Aorta (tissue), 5 donors: ENCODE measurements at regions not wholly inside any gene's neighbourhood (a gene's known extent, or its start where the extent isn't known, plus 50 kb on each side); places are given as distances from the start of the nearest gene placed in this dataset.

ENCODE experiments used
- ATAC-seq: fragments of 200-7000 bp; cut with Tn5 transposase; one replicate; pipeline ENCODE4 v1.9.1; 2022; ENCODE audit warnings: moderate library complexity; ENCODE audit not compliant: low FRiP score
- DNase-seq, 2 donors: peaks; one replicate each; pipeline ENCODE4 v3.0.0-alpha.2; 2020
- H3K27ac ChIP-seq, 2 donors: one replicate each; pipeline ENCODE4 v1.5.1; 2013; ENCODE audit warnings: low read length in 2 of 2, mild to moderate bottlenecking in 2 of 2, moderate library complexity in 2 of 2, control low read depth in 1 of 2, inconsistent platforms in 1 of 2, low read depth in 1 of 2
- H3K27me3 ChIP-seq, 2 donors: one replicate each; pipeline ENCODE4 v1.6.1; 2013; ENCODE audit warnings: control low read depth in 1 of 2, low read length in 1 of 2, mild to moderate bottlenecking in 1 of 2, moderate library complexity in 1 of 2; ENCODE audit not compliant: insufficient read depth in 2 of 2, control insufficient read depth in 1 of 2
- H3K36me3 ChIP-seq, 2 donors: one replicate each; pipeline ENCODE4 v1.6.1; 2013; ENCODE audit warnings: control low read depth in 1 of 2, low read length in 1 of 2, mild to moderate bottlenecking in 1 of 2; ENCODE audit not compliant: insufficient read depth in 2 of 2, control insufficient read depth in 1 of 2
- H3K4me1 ChIP-seq, 2 donors: one replicate each; pipeline ENCODE4 v1.6.1; 2013; ENCODE audit warnings: low read length in 2 of 2, control low read depth in 1 of 2, mild to moderate bottlenecking in 1 of 2, moderate library complexity in 1 of 2; ENCODE audit not compliant: insufficient read depth in 2 of 2, control insufficient read depth in 1 of 2
- H3K4me3 ChIP-seq, 2 donors: one replicate each; pipeline ENCODE4 v1.5.1; 2013; ENCODE audit warnings: low read length in 2 of 2, control low read depth in 1 of 2, mild to moderate bottlenecking in 1 of 2
- H3K9me3 ChIP-seq: one replicate; pipeline ENCODE4 v1.6.1; 2013; ENCODE audit warnings: mild to moderate bottlenecking, low read length; ENCODE audit not compliant: control insufficient read depth
- WGBS, 2 donors: extraction: QIAGEN DNeasy Blood & Tissue Kit; methylation state at CpG; one replicate each; pipeline ENCODE4 v1.1.7; 2013; 5-methylcytosine and 5-hydroxymethylcytosine counted together
- intact Hi-C, 2 donors: fragments of 100-400 bp; cut with DNase I; formaldehyde crosslinking; loops; one replicate each; pipeline versions ENCODE4 v1.14.2 to v1.15.0; 2022
- donor health status: healthy with polysubstance abuse.
- donor health status: Bipolar disorder and iron deficiency.
- donor health status: DM: no; HTN: no; CAD: no.
- donor health status: DM: no; HTN: no; CAD: no.
- donor health status: DM: yes; HTN: yes; CAD: no.

DNA sequence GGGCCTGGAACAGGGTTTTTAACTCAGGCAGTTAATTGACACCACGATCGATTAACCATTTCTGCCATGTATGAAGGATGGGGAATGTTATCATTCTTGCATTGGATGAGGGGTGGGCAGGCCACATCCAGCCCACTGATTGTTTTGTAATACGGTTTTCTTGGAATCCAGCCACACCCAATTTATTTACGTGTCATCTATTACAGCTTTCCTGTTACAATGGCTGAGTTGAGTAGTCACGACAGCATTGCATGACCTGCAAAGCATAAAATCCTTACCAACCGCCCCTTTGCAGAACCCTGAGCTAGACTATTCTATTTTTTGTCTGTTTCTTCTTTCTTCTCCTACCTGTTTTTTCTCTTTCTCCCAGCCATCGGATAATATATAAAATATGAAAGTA lies 122.0 kb upstream of the STC2 start:
- Histone ChIP-seq H3K4me3 (no peak overlapping the region), H3K27me3 (no peaks in the 10 kb centered on the region), H3K36me3 (no peaks in the 10 kb centered on the region), H3K4me1 (no peaks in the 10 kb centered on the region), H3K9me3 (no peaks in the 10 kb centered on the region), H3K27ac (no peak overlapping the region)
- DNase-seq (no peak), ATAC-seq (no peak)
- WGBS, 2 donors = 84 to 90% methylated on average over 7 of the region's 7 CpGs
- intact Hi-C loops = loop anchor here (2.0 to 10.0 kb wide), 2 partner anchors 105 to 123 kb away; no protein-coding TSS in a partner anchor

- WGBS, 2 donors = 94 to 95% methylated on average over 6 of the region's 6 CpGs
- ATAC-seq (no peak), DNase-seq (no peak)
- Histone ChIP-seq H3K27me3 (no peaks in the 10 kb centered on the region), H3K4me1 (no peaks in the 10 kb centered on the region), H3K9me3 (no peaks in the 10 kb centered on the region), H3K36me3 (no peaks in the 10 kb centered on the region), H3K4me3 (no peak overlapping the region), H3K27ac (no peak overlapping the region)
- intact Hi-C loops = no loop called here
Measured at GRCh38 chr5:173448856-173449255, 120.6 kb upstream of the STC2 start.

GRCh38 chr5:173443971-173444370 lies 115.8 kb upstream of the STC2 start:
- DNase-seq = no peak
- Histone ChIP-seq H3K36me3 (no peaks in the 10 kb centered on the region), H3K4me1 (no peaks in the 10 kb centered on the region), H3K27me3 (no peaks in the 10 kb centered on the region), H3K27ac (no peak overlapping the region), H3K4me3 (no peak overlapping the region), H3K9me3 (no peaks in the 10 kb centered on the region)
- intact Hi-C loops = no loop called here
- 90 to 95% methylated on average over 4 of the region's 4 CpGs for WGBS, 2 donors
- ATAC-seq = no peak

DNA sequence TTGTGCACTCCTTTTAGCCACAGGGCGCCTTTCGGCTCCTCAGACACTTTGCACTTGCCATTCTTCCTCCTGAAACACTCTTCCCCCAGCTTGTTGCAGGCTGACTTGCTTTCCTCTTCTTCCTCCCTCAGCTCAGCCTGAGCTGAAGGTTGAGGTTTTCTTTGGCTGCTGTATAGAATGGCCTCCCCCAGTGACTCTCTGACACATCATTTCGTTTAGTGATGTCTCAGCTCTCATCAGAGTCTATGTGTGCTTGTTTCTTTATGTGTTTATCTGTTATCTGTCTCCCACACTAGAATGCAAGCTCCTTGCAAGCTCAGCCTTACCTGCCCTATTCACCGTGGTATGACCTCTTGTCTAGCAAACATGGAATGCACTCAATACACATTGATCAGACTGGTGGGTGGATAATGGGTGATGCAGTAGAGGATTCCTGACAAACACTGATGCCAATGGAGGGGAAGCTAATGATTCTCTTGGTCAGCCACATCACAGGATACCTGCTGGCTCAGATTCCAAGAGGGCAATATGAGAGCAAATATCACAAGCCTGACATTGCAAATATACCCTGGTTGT lies 112.9 kb upstream of the STC2 start:
- Histone ChIP-seq H3K27me3 (no peaks in the 10 kb centered on the region), H3K9me3 (no peaks in the 10 kb centered on the region), H3K4me1 (no peaks in the 10 kb centered on the region), H3K27ac (no peak overlapping the region), H3K36me3 (no peaks in the 10 kb centered on the region), H3K4me3 (no peak overlapping the region)
- intact Hi-C loops = no loop called here
- 75 to 76% methylated on average over 4 of the region's 4 CpGs for WGBS, 2 donors
- DNase-seq = no peak
- no peak for ATAC-seq

DNA sequence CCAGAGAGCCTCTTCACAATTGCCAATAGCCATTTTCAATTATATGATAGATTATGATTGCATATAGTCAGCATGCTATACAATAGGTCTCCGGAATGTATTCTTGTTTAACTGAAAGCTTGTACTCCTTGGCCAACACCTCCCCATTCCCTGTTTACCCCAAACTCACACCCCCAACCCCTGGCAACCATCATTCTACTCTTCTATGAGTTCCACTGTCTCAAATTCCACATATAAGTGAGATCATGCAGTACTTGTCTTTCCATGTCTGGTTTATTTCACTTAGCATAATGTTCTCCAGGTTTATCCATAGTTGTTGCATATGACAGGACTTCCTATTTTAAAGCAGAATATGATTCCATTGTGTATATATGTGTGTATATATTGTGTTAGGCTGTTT lies 110.7 kb upstream of the STC2 start:
- 97% methylated on average over 1 of the region's 1 CpG for WGBS, 2 donors
- no peak for ATAC-seq
- Histone ChIP-seq H3K4me3 (no peak overlapping the region), H3K9me3 (no peaks in the 10 kb centered on the region), H3K27ac (no peak overlapping the region), H3K36me3 (no peaks in the 10 kb centered on the region), H3K27me3 (no peaks in the 10 kb centered on the region), H3K4me1 (no peaks in the 10 kb centered on the region)
- DNase-seq = no peak
- intact Hi-C loops = no loop called here

GRCh38 chr5:173435447-173435846 lies 107.2 kb upstream of the STC2 start:
- ATAC-seq (no peak), DNase-seq (no peak)
- no peaks in the 10 kb centered on the region for H3K27me3 ChIP-seq
- 34 to 42% methylated on average over 15 of the region's 15 CpGs for WGBS, 2 donors
- H3K9me3 ChIP-seq = no peaks in the 10 kb centered on the region
- H3K27ac ChIP-seq = no peak overlapping the region
- H3K36me3 ChIP-seq = no peaks in the 10 kb centered on the region
- no peak overlapping the region for H3K4me3 ChIP-seq
- intact Hi-C loops = no loop called here
- no peaks in the 10 kb centered on the region for H3K4me1 ChIP-seq

GRCh38 chr5:173434270-173434669 lies 106.1 kb upstream of the STC2 start:
- no peak for ATAC-seq
- Histone ChIP-seq H3K27me3 (no peaks in the 10 kb centered on the region), H3K4me1 (no peaks in the 10 kb centered on the region), H3K4me3 (no peak overlapping the region), H3K9me3 (no peaks in the 10 kb centered on the region), H3K36me3 (no peaks in the 10 kb centered on the region), H3K27ac (no peak overlapping the region)
- intact Hi-C loops = no loop called here
- 83 to 86% methylated on average over 5 of the region's 5 CpGs for WGBS, 2 donors
- DNase-seq = no peak

DNA sequence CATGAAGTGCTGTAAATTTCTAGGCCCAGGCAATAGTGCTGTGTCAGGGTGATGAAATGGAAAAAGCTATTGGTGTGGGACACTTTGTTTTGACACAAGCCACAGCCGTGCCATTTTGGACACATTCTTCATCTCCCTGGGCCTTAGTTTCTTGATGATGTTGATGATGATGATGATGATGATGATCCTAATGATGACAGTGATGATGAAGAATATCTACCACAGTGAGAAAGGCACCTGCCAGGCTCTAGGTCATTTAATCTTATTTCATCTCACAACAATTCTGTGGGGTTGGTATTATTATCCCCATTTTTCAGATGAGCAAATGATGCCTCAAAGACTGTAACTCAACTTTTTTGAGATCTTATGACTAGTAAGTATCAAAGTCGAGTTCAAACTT lies 102.2 kb upstream of the STC2 start:
- Histone ChIP-seq H3K36me3 (no peaks in the 10 kb centered on the region), H3K4me3 (no peak overlapping the region), H3K4me1 (no peaks in the 10 kb centered on the region), H3K27me3 (no peaks in the 10 kb centered on the region), H3K9me3 (no peaks in the 10 kb centered on the region), H3K27ac (no peak overlapping the region)
- WGBS, 2 donors = 90 to 93% methylated on average over 2 of the region's 2 CpGs
- intact Hi-C loops = no loop called here
- ATAC-seq = no peak
- no peak for DNase-seq

GRCh38 chr5:173429489-173430150 lies 101.4 kb upstream of the STC2 start:
- Histone ChIP-seq H3K4me1 (no peaks in the 10 kb centered on the region), H3K9me3 (no peaks in the 10 kb centered on the region), H3K27me3 (no peaks in the 10 kb centered on the region), H3K27ac (no peak overlapping the region), H3K36me3 (no peaks in the 10 kb centered on the region), H3K4me3 (no peak overlapping the region)
- WGBS, 2 donors = 91 to 95% methylated on average over 3 of the region's 3 CpGs
- DNase-seq = no peak
- ATAC-seq = no peak
- intact Hi-C loops = no loop called here
